Esophagus squamous epithelium (tissue), 4 donors: ENCODE measurements at regions not wholly inside any gene's neighbourhood (a gene's known extent, or its start where the extent isn't known, plus 50 kb on each side); places are given as distances from the start of the nearest gene placed in this dataset.

ENCODE experiments used
- POLR2A ChIP-seq, 4 donors: fragments of 450-650 bp; IDR thresholded peaks; one replicate each; pipeline ENCODE4 v1.6.1; 2017; ENCODE audit warnings: antibody characterized with exemption in 4 of 4, mild to moderate bottlenecking in 4 of 4, moderate library complexity in 3 of 4
- TF ChIP-seq, protein P1 (sequence below), 6 experiments: fragments of 450-650 bp in 4 of 6; fragments of 200-600 bp in 2 of 6; sonication (generic) in 2 of 6; IDR thresholded peaks; one replicate each; pipeline ENCODE4 v1.5.1; 2016 to 2019; ENCODE audit warnings: antibody characterized with exemption in 6 of 6, mild to moderate bottlenecking in 4 of 6, moderate library complexity in 4 of 6

DNA sequence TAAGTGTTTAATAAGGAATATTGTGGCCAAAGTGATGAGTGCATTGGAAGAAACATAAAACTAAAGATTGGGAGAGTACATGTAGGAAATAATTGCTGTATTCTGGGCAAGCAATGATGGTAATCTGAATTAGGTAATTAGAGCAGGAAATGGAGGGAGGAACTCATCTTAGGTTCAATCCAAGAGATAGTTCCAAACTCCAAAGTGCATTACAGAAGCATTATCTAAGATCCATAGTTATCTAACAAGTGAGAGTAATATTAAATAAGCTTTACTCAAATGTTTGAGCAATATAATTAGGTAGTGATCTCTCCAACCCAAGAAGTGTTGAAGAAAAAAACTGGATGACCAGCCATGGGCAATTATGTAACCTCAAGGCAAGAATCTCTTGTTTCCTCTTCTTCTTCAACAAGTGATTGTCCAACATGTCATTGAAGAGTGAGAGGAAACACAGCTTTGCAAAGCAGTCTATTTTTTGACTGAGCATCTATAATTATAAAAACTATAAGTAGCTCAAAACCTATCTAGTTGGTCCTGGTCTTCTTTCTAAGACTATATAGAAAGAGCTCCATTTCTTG lies 181.2 kb upstream of the TNFAIP3 start:
- TF ChIP-seq, protein P1, sequence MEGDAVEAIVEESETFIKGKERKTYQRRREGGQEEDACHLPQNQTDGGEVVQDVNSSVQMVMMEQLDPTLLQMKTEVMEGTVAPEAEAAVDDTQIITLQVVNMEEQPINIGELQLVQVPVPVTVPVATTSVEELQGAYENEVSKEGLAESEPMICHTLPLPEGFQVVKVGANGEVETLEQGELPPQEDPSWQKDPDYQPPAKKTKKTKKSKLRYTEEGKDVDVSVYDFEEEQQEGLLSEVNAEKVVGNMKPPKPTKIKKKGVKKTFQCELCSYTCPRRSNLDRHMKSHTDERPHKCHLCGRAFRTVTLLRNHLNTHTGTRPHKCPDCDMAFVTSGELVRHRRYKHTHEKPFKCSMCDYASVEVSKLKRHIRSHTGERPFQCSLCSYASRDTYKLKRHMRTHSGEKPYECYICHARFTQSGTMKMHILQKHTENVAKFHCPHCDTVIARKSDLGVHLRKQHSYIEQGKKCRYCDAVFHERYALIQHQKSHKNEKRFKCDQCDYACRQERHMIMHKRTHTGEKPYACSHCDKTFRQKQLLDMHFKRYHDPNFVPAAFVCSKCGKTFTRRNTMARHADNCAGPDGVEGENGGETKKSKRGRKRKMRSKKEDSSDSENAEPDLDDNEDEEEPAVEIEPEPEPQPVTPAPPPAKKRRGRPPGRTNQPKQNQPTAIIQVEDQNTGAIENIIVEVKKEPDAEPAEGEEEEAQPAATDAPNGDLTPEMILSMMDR (IDR thresholded peaks at IDR 0.05) = no peak
- no peak for TF ChIP-seq POLR2A (IDR thresholded peaks at IDR 0.05)
